HEK293 (cell line): ENCODE measurements at regions not wholly inside any gene's neighbourhood (a gene's known extent, or its start where the extent isn't known, plus 50 kb on each side); places are given as distances from the start of the nearest gene placed in this dataset.

Experiments
- ATF2 ChIP-seq: fragments of 450-650 bp; formaldehyde crosslinking; IDR thresholded peaks from 2 replicates; pipeline ENCODE4 v1.5.1; 2016; ENCODE audit warnings: missing biosample characterization, missing genetic modification characterization, low read depth
- CTCF ChIP-seq: fragments of 450-650 bp; formaldehyde crosslinking; IDR thresholded peaks from 2 replicates; pipeline ENCODE4 v1.5.1; 2016; ENCODE audit warnings: missing biosample characterization, missing genetic modification characterization
- REST ChIP-seq: fragments of 450-650 bp; formaldehyde crosslinking; IDR thresholded peaks from 2 replicates; pipeline ENCODE4 v1.5.1; 2016; ENCODE audit warnings: missing biosample characterization, missing genetic modification characterization
- ZBTB21 ChIP-seq: fragments of 450-650 bp; formaldehyde crosslinking; IDR thresholded peaks from 2 replicates; pipeline ENCODE4 v1.5.1; 2017; ENCODE audit warnings: missing biosample characterization, missing genetic modification characterization
- ZNF133 ChIP-seq: fragments of 450-650 bp; formaldehyde crosslinking; IDR thresholded peaks from 2 replicates; pipeline ENCODE4 v1.5.1; 2016; ENCODE audit warnings: missing biosample characterization, missing genetic modification characterization
- ZNF24 ChIP-seq: fragments of 450-650 bp; formaldehyde crosslinking; IDR thresholded peaks from 2 replicates; pipeline ENCODE4 v1.5.1; 2016; ENCODE audit warnings: missing biosample characterization, missing genetic modification characterization
- ZNF510 ChIP-seq: fragments of 450-650 bp; formaldehyde crosslinking; IDR thresholded peaks from 2 replicates; pipeline ENCODE4 v1.5.1; 2018; ENCODE audit warnings: mild to moderate bottlenecking, missing genetic modification characterization, missing biosample characterization; ENCODE audit not compliant: insufficient replicate concordance
- ZNF76 ChIP-seq: fragments of 450-650 bp; formaldehyde crosslinking; IDR thresholded peaks from 2 replicates; pipeline ENCODE4; 2016; ENCODE audit warnings: low read depth, missing biosample characterization, missing genetic modification characterization, borderline replicate concordance

DNA sequence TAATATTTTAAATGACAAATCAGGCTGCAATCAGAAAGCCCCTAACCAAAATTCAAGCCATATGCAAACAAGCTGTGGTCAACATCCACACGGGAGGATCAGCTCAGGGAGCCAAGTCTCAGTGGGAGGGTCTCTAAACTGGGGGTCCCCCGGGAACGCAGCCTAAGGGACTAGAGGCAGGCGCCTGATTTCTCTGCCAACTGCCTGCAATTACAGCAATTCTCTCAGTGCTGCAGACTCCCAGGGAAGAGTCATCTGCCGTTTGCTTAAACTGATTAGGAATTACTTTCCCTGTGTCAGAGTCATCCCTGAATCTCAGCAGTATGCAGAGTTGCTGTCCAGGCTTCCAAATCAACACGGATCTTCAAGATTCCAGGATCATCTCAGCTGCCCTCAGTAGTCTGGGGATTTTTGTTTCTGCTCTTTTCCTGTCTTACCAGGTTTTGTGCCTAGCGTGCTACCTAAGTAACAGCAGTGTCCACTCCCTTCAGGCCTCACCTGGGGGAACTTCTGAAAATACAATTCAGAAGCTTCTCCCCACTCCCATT, 247.8 kb downstream of the RRAGC start:
- no peak for TF ChIP-seq REST (tag by site-specific recombination)
- no peak for TF ChIP-seq CTCF (tag by site-specific recombination)
- no peak for TF ChIP-seq ZNF76
- no peak for TF ChIP-seq ZNF133
- TF ChIP-seq ATF2 = no peak
- no peak for TF ChIP-seq ZNF510 (tag by site-specific recombination)
- TF ChIP-seq ZBTB21 (tag by site-specific recombination) = no peak
- no peak for TF ChIP-seq ZNF24
